MM.1S (cell line): ENCODE measurements at regions not wholly inside any gene's neighbourhood (a gene's known extent, or its start where the extent isn't known, plus 50 kb on each side); places are given as distances from the start of the nearest gene placed in this dataset.

Experiments
- DNase-seq: peaks from one replicate; pipeline ENCODE4 v3.0.0-alpha.2; 2015
- H2AFZ ChIP-seq: fragments of 300-600 bp; sonication (generic); 2 replicates; pipeline ENCODE4 v1.6.0; 2016; ENCODE audit warnings: antibody characterized with exemption, low read length
- H3F3A ChIP-seq: fragments of 300-600 bp; sonication (generic); 2 replicates; pipeline ENCODE4 v1.6.1; 2016; ENCODE audit warnings: mild to moderate bottlenecking, antibody characterized with exemption, low read length, moderate library complexity, mixed read lengths; ENCODE audit not compliant: insufficient read depth
- H3K27ac ChIP-seq: fragments of 300-600 bp; sonication (generic); 2 replicates; pipeline ENCODE4 v1.5.1; 2016; ENCODE audit warnings: mild to moderate bottlenecking, low read length
- H3K27me3 ChIP-seq: fragments of 300-600 bp; sonication (generic); replicated peaks from 2 replicates; pipeline ENCODE4 v1.6.0; 2016; ENCODE audit warnings: low read length; ENCODE audit not compliant: insufficient read depth
- H3K36me3 ChIP-seq: fragments of 300-600 bp; sonication (generic); replicated peaks from 2 replicates; pipeline ENCODE4 v1.6.1; 2016; ENCODE audit warnings: mild to moderate bottlenecking, low read length, mixed read lengths; ENCODE audit not compliant: insufficient read depth
- H3K4me1 ChIP-seq: fragments of 300-600 bp; sonication (generic); 2 replicates; pipeline ENCODE4 v1.6.1; 2016; ENCODE audit warnings: low read length, mixed read lengths
- H3K4me2 ChIP-seq: fragments of 300-600 bp; sonication (generic); 2 replicates; pipeline ENCODE4 v1.6.0; 2016; ENCODE audit warnings: low read depth, low read length
- H3K4me3 ChIP-seq: fragments of 300-600 bp; sonication (generic); 2 replicates; pipeline ENCODE4 v1.5.1; 2016; ENCODE audit warnings: low read length, mixed read lengths
- H3K79me2 ChIP-seq: fragments of 300-600 bp; sonication (generic); 2 replicates; pipeline ENCODE4 v1.6.1; 2016; ENCODE audit warnings: mixed run types, low read length, mixed read lengths
- H3K9ac ChIP-seq: fragments of 300-600 bp; sonication (generic); 2 replicates; pipeline ENCODE4 v1.6.1; 2016; ENCODE audit warnings: low read length, mixed read lengths
- H3K9me2 ChIP-seq: fragments of 300-600 bp; sonication (generic); replicated peaks from 2 replicates; pipeline ENCODE4 v1.6.1; 2016; ENCODE audit warnings: mild to moderate bottlenecking, low read length, mixed read lengths; ENCODE audit not compliant: insufficient read depth
- H3K9me3 ChIP-seq: fragments of 300-600 bp; sonication (generic); replicated peaks from 2 replicates; pipeline ENCODE4 v1.6.1; 2016; ENCODE audit warnings: mild to moderate bottlenecking, low read length, mixed read lengths; ENCODE audit not compliant: insufficient read depth
- H4K20me1 ChIP-seq: fragments of 300-600 bp; sonication (generic); 2 replicates; pipeline ENCODE4 v1.6.1; 2016; ENCODE audit warnings: mild to moderate bottlenecking, low read length, moderate library complexity, mixed read lengths; ENCODE audit not compliant: insufficient read depth
- CTCF ChIP-seq: fragments of 300-600 bp; sonication (generic); IDR thresholded peaks from 2 replicates; pipeline ENCODE4 v1.5.1; 2016; ENCODE audit warnings: antibody characterized with exemption, low read length, mixed read lengths
- EZH2 ChIP-seq: fragments of 300-600 bp; sonication (generic); optimal IDR thresholded peaks from 2 replicates; pipeline ENCODE3; 2017; ENCODE audit warnings: low read depth, mild to moderate bottlenecking, antibody characterized with exemption, low read length, mixed read lengths
- EZH2phosphoT487 ChIP-seq: fragments of 300-600 bp; sonication (generic); IDR thresholded peaks from 2 replicates; pipeline ENCODE4 v1.6.1; 2018; ENCODE audit warnings: antibody characterized with exemption, low read length

DNA sequence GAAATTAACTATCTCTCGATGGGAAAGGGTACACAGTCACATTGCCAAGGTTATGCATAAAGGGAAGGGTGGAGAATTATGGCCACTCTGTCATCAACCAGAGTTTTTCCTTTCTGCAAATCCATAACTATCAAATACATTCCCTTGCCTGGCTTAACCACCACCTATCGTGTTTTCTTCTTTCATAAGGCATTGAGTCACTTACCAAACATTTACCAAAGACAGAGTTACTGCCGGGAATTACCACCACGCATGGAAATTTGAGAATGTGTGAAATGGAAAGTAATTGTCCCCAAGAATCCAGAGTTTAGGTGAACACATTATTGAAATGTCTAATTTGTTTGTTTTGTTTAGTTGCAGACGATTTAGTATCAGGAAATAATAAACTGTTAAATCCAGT is 134.3 kb upstream of the LRRN1 start:
- Histone ChIP-seq H3K27me3 (no peaks in the 10 kb centered on the region), H3K9me3 (no peaks in the 10 kb centered on the region), H3K79me2 (no peaks in the 10 kb centered on the region), H3K4me2 (no peak overlapping the region), H3K4me3 (no peak overlapping the region), H3K9ac (no peak overlapping the region), H3K9me2 (no peaks in the 10 kb centered on the region), H3K4me1 (no peaks in the 10 kb centered on the region), H3K27ac (no peak overlapping the region), H4K20me1 (no peaks in the 10 kb centered on the region), H2AFZ (no peak overlapping the region), H3F3A (no peaks in the 10 kb centered on the region), H3K36me3 (no peaks in the 10 kb centered on the region)
- no peak for TF ChIP-seq EZH2
- TF ChIP-seq CTCF: no peak
- TF ChIP-seq EZH2phosphoT487: no peak
- DNase-seq: no peak

- no peaks in the 10 kb centered on the region for H3K9me2 ChIP-seq
- H4K20me1 ChIP-seq: no peaks in the 10 kb centered on the region
- TF ChIP-seq CTCF: no peak
- no peaks in the 10 kb centered on the region for H3K79me2 ChIP-seq
- no peaks in the 10 kb centered on the region for H3K4me1 ChIP-seq
- H3K36me3 ChIP-seq: no peaks in the 10 kb centered on the region
- no peaks in the 10 kb centered on the region for H3F3A ChIP-seq
- H3K4me2 ChIP-seq: no peak overlapping the region
- no peak overlapping the region for H3K27ac ChIP-seq
- H3K4me3 ChIP-seq: no peak overlapping the region
- H2AFZ ChIP-seq: no peak overlapping the region
- DNase-seq: no peak
- no peaks in the 10 kb centered on the region for H3K27me3 ChIP-seq
- H3K9me3 ChIP-seq: no peaks in the 10 kb centered on the region
- no peak overlapping the region for H3K9ac ChIP-seq
These were observed 136.6 kb upstream of the LRRN1 start for GRCh38 chr3:3662610-3663009.

DNA sequence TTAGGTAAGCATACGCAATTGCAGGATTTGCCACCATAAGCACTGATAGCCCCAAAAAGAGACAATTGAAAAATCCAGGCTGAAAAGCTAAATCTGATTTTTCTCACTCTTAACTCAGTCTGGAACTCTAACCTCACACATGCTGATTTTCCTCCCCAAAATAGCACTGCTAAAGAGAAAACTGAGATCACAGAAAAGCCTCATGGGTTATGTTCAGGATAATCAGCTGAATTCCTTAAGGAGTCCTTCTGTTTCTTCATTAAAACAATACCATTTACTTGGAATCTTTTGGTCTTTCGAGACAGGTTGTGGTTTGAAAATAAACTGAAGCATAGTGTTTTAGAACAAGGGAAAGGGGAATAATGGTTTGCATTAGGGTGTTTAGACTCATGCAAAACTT is 144.3 kb upstream of the LRRN1 start:
- H3F3A ChIP-seq: no peaks in the 10 kb centered on the region
- TF ChIP-seq EZH2: no peak
- no peak for TF ChIP-seq CTCF
- no peak for TF ChIP-seq EZH2phosphoT487
- no peak for DNase-seq
- H4K20me1 ChIP-seq: no peaks in the 10 kb centered on the region
- H2AFZ ChIP-seq: no peak overlapping the region
- H3K79me2 ChIP-seq: no peaks in the 10 kb centered on the region
- H3K36me3 ChIP-seq: no peaks in the 10 kb centered on the region
- H3K9ac ChIP-seq: no peak overlapping the region
- H3K27me3 ChIP-seq: no peaks in the 10 kb centered on the region
- H3K4me3 ChIP-seq: no peak overlapping the region
- H3K9me2 ChIP-seq: no peaks in the 10 kb centered on the region
- H3K27ac ChIP-seq: no peak overlapping the region
- H3K9me3 ChIP-seq: no peaks in the 10 kb centered on the region
- no peaks in the 10 kb centered on the region for H3K4me1 ChIP-seq
- no peak overlapping the region for H3K4me2 ChIP-seq
